ENCODE measurements at regions not wholly inside any gene's neighbourhood (a gene's known extent, or its start where the extent isn't known, plus 50 kb on each side); places are given as distances from the start of the nearest gene placed in this dataset.

GRCh38 chr3:178417736-178418135 is 118.5 kb upstream of the KCNMB2 start:
- no peak for DNase-seq

- no peak for DNase-seq
These were observed 117.2 kb upstream of the KCNMB2 start for GRCh38 chr3:178419071-178419470.

- DNase-seq, result no peak
These were observed 116.2 kb upstream of the KCNMB2 start for GRCh38 chr3:178420033-178420432.

GRCh38 chr3:178421069-178421468 is 115.2 kb upstream of the KCNMB2 start:
- DNase-seq, result no peak

GRCh38 chr3:178422406-178422805 is 113.8 kb upstream of the KCNMB2 start:
- no peak for DNase-seq

- DNase-seq, result no peak
These were observed 108.2 kb upstream of the KCNMB2 start for GRCh38 chr3:178428037-178428436.

- DNase-seq, result no peak
These were observed 101.9 kb upstream of the KCNMB2 start for GRCh38 chr3:178434206-178434805.

- no peak for DNase-seq
These were observed 100.7 kb upstream of the KCNMB2 start for GRCh38 chr3:178435575-178435974.

GRCh38 chr3:178436773-178437172 is 99.5 kb upstream of the KCNMB2 start:
- no peak for DNase-seq

GRCh38 chr3:178437236-178437635 is 99.0 kb upstream of the KCNMB2 start:
- DNase-seq, result no peak

GRCh38 chr3:178439504-178439903 is 96.7 kb upstream of the KCNMB2 start:
- DNase-seq, result no peak

- no peak for DNase-seq
These were observed 96.2 kb upstream of the KCNMB2 start for GRCh38 chr3:178440043-178440442.

GRCh38 chr3:178443634-178444033 is 92.6 kb upstream of the KCNMB2 start:
- DNase-seq, result no peak

GRCh38 chr3:178445139-178445538 is 91.1 kb upstream of the KCNMB2 start:
- no peak for DNase-seq

- no peak for DNase-seq
These were observed 90.2 kb upstream of the KCNMB2 start for GRCh38 chr3:178446059-178446458.

- no peak for DNase-seq
These were observed 85.8 kb upstream of the KCNMB2 start for GRCh38 chr3:178450476-178450875.

- DNase-seq, result no peak
These were observed 84.4 kb upstream of the KCNMB2 start for GRCh38 chr3:178451799-178452198.

- DNase-seq, result no peak
These were observed 81.5 kb upstream of the KCNMB2 start for GRCh38 chr3:178454726-178455125.

- DNase-seq, result no peak
These were observed 81.0 kb upstream of the KCNMB2 start for GRCh38 chr3:178455226-178455625.

GRCh38 chr3:178455946-178456345 is 80.3 kb upstream of the KCNMB2 start:
- no peak for DNase-seq

- DNase-seq, result no peak
These were observed 79.5 kb upstream of the KCNMB2 start for GRCh38 chr3:178456621-178457285.

GRCh38 chr3:178457511-178457910 is 78.7 kb upstream of the KCNMB2 start:
- DNase-seq, result no peak

GRCh38 chr3:178458313-178459037 is 77.8 kb upstream of the KCNMB2 start:
- no peak for DNase-seq

- no peak for DNase-seq
These were observed 77.2 kb upstream of the KCNMB2 start for GRCh38 chr3:178459038-178459410.
